ENCODE measurements at regions not wholly inside any gene's neighbourhood (a gene's known extent, or its start where the extent isn't known, plus 50 kb on each side); places are given as distances from the start of the nearest gene placed in this dataset.

DNA sequence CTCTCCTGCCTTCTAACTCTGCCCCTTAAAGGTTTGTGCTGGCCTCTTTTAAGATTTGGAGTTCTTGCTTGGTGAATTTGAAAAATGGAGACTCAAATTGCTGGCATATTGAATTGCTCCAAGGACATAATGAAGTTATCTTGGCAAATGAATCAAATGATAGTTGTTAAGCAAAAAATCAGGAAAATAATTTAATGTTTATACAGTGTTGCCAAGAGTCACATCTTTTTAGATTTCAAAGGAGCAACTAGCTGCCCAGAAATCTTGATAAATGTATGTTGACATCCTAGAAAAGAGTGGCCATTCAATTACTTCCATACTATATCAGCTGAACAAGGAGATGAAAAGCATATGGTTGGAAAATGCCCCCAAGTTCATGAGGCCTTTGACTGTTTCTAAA is 610.0 kb upstream of the LCORL start:
- ChIA-PET CTCF (no interaction called here), POLR2A (no interaction called here)
- TF ChIP-seq, protein P1, sequence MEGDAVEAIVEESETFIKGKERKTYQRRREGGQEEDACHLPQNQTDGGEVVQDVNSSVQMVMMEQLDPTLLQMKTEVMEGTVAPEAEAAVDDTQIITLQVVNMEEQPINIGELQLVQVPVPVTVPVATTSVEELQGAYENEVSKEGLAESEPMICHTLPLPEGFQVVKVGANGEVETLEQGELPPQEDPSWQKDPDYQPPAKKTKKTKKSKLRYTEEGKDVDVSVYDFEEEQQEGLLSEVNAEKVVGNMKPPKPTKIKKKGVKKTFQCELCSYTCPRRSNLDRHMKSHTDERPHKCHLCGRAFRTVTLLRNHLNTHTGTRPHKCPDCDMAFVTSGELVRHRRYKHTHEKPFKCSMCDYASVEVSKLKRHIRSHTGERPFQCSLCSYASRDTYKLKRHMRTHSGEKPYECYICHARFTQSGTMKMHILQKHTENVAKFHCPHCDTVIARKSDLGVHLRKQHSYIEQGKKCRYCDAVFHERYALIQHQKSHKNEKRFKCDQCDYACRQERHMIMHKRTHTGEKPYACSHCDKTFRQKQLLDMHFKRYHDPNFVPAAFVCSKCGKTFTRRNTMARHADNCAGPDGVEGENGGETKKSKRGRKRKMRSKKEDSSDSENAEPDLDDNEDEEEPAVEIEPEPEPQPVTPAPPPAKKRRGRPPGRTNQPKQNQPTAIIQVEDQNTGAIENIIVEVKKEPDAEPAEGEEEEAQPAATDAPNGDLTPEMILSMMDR (IDR thresholded peaks at IDR 0.05; ENCODE audit: control extremely low read depth, extremely low read depth, low read depth, missing control alignments), result no peak
- DNase-seq (ENCODE audit: extremely low spot score), result no peak

DNA sequence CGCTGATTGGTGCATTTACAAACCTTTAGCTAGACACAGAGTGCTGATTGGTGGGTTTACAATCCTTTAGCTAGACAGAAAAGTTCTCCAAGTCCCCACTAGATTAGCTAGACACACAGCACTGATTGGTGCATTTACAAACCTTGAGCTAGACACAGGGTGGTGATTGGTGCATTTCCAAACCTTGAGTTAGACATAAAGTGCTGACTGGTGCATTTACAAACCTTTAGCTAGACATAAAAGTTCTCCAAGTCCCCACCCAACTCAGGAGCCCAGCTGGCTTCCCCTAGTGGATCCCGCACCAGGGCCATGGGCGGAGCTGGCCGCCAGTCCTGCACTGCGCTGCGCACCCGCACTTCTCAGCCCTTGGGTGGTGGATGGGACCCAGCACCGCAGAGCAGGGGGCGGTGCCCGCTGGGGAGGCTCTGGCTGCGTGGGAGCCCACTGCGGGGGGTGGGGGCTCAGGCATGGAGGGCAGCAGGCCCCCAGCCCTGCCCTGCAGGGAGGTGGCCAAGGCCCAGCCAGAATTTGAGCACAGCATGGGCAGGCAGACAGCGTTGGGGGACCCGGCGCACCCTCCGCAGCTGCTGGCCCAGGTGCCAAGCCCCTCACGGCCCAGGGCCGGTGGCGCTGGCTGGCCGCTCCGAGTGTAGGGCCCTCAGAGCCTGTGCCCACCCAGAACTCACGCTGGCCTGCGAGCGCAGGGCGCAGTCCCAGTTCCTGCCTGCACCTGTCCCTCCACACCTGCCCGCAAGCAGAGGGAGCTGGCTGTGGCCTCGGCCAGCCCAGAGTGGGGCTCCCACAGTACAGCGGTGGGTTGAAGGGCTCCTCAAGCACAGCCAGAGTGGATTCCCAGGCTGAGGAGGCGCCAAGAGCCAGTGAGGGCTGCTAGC is 608.9 kb upstream of the LCORL start:
- TF ChIP-seq, protein P1 (IDR thresholded peaks at IDR 0.05; ENCODE audit: control extremely low read depth, extremely low read depth, low read depth, missing control alignments), result no peak
- ChIA-PET POLR2A (no interaction called here), CTCF (interaction anchor here (1.3 kb wide), 1 partner anchor 16 kb away, joined by 3 read pairs; no protein-coding TSS in a partner anchor)
- DNase-seq (ENCODE audit: extremely low spot score), result no peak

DNA sequence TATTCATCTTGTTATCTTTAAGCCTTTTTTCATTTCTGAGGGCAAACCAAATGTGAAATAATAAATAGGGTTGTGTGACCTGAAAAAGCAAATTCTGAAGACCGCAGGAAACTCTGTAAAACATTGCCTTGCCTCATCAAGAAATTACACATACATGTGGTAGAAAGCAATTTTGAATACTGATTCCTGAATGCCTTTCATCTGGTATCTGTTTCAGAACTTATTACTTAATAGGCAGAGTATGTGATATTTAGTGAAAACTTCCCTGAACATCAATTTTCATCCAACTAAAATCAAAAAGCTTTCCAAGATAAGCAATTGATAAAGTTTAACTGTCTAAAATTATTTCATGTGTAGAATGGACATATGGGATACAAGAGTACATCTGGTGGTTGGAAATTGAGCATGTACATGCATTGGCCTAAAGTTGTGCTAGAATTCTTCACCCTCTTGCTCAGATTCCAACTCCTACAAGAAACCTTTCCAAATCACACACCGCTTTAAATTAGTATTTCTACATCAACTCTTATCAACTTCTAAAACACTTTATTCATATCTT is 606.0 kb upstream of the LCORL start:
- TF ChIP-seq, protein P1 (IDR thresholded peaks at IDR 0.05; ENCODE audit: control extremely low read depth, extremely low read depth, low read depth, missing control alignments), result no peak
- no peak for DNase-seq (ENCODE audit: extremely low spot score)
- ChIA-PET CTCF (interaction anchor here (0.9 kb wide), 1 partner anchor 21 kb away, joined by 3 read pairs; no protein-coding TSS in a partner anchor), POLR2A (no interaction called here)

DNA sequence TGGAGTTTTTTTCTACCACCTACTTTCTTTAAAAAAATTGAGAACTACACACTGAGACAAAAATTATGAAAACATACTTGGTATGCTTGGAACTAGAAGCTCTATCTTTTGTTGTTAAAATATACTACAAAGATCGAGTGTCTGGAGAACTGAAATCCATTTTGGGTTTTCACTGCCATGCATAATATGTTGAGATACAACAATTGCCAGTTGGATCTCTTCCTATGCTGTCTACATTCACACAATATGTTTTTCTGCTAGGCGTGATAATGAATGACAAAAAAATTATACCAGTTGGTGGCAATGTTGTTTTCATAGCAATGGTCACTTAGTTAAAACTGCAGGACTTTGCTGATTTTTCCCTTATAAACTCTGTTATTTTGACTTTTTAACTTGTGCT is 605.4 kb upstream of the LCORL start:
- POLR2A ChIA-PET, result no interaction called here
- CTCF ChIA-PET, result interaction anchor here (1.0 kb wide), 1 partner anchor 25 kb away, joined by 3 read pairs; no protein-coding TSS in a partner anchor

DNA sequence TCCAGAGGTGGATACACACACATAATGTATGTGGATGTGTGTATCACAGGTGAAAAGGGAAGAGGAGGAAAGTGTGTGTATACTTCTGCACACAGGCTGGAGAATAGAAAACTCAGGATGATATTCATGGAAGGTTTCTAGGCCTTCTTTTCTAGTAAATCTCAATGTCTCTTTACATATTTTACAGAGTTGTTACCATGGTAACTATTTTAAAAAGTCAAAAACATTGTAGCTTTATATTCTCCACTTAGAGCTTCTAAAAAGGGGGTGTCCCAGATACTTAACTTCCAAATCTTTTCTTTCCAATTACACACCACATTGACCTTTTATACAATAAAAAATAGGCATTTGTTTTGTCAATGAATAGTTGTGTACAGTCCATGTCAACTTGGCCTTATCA is 604.8 kb upstream of the LCORL start:
- TF ChIP-seq, protein P1 (IDR thresholded peaks at IDR 0.05; ENCODE audit: control extremely low read depth, extremely low read depth, low read depth, missing control alignments), result no peak
- ChIA-PET POLR2A (no interaction called here), CTCF (interaction anchor here (1.0 to 1.2 kb wide), 2 partner anchors 9 to 25 kb away, joined by 3 to 4 read pairs; no protein-coding TSS in a partner anchor)
- no peak for DNase-seq (ENCODE audit: extremely low spot score)

More for the DNA sequence above, 605.4 kb upstream of the LCORL start:
- TF ChIP-seq, protein P1 (IDR thresholded peaks at IDR 0.05; ENCODE audit: control extremely low read depth, extremely low read depth, low read depth, missing control alignments), result no peak
- no peak for DNase-seq (ENCODE audit: extremely low spot score)

DNA sequence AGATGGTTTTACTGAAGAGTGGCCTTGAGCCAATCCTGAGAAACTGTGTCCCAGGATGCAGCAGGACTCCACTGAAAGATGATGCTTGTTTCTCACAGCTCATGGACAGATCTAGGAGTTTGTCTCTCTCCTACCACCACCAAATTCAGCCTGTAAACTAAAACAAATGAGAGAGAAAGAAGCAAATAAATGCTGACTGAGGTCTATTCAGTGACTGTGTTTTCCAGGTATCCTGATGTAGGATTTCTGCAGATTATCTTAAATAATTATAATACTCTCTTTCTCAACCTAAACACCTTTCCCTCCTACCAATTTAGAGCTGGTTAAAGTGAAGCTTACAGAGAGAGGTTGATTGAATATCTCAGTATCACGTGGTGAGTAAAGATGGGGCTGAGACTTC is 599.6 kb upstream of the LCORL start:
- POLR2A ChIA-PET, result no interaction called here
- TF ChIP-seq, protein P1 (IDR thresholded peaks at IDR 0.05; ENCODE audit: control extremely low read depth, extremely low read depth, low read depth, missing control alignments), result no peak
- no peak for DNase-seq (ENCODE audit: extremely low spot score)
- CTCF ChIA-PET, result no interaction called here

Measured in GM10248 (cell line).